GM18502 (cell line): ENCODE measurements at regions not wholly inside any gene's neighbourhood (a gene's known extent, or its start where the extent isn't known, plus 50 kb on each side); places are given as distances from the start of the nearest gene placed in this dataset.

Experiments
- ATAC-seq: cut with Tn5 transposase; IDR thresholded peaks from one replicate; pipeline ENCODE4 v1.9.1; 2021; ENCODE audit warnings: mild to moderate bottlenecking; ENCODE audit not compliant: unreplicated experiment, poor library complexity

DNA sequence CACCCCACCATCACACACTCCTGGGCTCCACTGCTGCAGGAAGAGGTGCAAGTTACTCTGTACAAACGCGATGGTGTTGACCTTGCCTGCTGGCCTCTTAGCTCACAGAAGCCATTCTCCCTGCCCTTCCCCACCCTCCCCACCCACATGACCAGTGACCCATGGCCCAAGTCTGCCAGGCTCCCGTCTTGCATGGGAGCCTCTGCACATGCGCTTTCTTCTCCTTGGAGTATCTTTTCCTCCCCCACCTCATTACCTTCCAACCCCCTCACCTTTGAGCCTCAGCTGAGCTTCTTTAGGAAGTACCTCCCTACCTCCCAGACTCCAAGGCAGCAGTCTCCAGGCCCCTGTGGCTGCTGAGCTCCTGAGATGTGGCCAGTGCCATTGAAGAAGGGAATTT, 337.7 kb upstream of the ZNF32 start:
- ATAC-seq = no peak

DNA sequence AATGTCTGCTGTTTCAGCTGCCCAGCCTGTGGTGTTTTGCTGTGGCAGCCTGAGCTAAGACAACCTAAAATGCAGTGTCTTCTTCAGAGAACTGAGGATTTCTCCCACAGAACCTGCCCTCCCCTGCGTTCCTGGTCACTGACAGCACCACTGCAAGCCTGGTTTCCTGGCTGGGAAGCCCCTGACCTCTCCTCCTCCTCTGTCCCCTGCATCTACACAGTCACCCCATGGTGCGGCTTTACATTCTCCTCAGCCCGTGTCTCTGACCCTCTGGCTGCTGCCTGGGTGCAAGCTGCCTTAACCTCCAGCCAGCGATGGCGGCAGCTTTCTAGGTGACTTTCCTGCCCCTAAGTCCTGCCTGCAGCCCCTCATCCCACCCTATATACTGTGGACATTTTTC, 337.3 kb upstream of the ZNF32 start:
- no peak for ATAC-seq

DNA sequence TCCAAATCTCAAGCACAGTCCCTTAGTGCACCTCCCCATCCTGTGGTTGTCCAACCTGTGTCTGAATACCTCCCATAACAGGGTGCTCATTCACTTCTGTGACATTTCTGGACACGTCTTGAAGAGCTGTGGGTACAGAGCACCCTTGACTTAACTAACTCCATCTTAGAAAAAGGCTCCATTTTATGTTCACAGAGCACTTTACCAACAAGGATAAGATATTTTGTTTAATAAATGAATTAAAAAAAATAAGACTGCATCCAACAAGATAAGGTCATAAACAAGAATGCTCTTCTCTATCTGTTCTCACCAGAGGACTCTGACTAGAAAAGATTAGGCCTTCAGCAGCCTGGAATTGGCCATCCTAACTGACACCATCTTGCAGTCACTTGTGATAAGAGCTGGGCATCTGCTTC, 335.2 kb upstream of the ZNF32 start:
- ATAC-seq = no peak

DNA sequence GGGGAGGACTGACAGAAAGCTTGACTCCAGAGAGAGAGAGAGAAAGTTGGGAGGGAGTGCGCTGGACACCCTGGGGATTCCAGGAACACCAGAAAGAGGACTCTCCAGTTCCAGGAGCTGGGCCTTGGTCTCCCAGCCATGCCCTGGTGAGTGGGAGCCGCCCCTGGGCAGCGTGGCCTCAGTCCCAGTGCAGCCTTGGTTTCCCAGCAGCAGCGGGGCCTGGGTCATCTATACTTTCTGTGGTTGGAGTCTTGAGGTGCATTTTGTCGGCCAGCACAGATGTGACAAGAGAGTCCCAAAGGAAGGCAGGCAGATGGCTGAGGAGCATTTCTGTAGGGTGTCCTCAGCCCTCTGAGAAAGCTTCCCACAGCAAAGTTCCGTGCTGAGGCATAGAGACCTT, 334.7 kb upstream of the ZNF32 start:
- ATAC-seq = no peak

DNA sequence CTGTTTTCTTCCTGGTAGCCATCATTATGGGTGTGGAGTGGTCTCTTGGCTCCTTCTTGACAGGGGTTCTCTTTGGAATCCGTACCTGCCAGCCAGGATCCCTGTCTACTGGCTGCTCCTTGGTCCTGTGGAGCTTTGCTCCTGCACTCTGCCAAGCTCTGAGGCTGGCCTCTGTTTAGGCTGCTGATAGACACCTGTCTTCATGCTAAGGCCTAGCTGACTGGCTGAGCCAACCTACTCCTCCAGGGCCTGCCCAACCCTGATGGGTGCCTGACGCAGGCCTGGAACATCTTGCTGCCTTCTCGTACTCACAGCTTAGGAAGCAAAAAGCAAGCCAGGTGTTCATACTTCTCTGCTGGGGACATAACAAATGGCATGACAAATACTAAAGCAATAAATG, 333.6 kb upstream of the ZNF32 start:
- no peak for ATAC-seq

DNA sequence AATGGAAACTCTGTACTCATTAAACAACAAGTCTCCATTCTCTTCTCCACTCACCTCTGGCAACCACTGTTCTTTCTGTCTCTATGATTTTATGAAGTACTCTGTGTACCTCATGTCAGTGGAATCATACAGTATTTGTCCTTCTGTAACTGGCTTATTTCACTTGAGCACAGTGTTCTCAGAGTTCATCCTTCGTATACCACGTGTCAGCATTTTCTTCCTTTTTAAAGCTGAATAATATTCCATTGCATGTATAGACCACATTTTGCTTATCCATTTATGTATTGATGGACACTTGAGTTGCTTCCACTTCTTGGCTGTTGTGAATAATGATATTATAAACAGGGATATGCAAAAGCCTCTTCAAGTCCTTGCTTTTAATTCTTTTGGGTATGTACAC, 333.0 kb upstream of the ZNF32 start:
- no peak for ATAC-seq

DNA sequence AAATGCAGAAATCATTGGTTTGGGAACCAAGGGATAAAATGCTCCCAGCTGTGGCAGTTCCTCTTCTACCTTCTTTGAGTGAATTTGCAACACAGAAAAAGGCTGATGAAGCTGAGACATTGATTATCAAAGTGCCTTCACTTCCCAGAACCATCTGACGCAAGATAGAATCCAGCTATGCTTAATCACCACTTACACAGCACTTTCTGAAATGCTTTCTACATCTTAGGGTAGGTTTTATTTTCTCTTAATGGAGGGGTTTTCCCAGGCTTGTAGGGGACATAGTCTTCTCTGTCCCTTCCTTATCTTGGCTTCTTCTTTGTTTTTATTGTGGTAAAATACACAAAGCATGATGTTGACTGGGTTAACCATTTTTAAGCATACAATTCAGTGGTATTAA, 332.6 kb upstream of the ZNF32 start:
- no peak for ATAC-seq

DNA sequence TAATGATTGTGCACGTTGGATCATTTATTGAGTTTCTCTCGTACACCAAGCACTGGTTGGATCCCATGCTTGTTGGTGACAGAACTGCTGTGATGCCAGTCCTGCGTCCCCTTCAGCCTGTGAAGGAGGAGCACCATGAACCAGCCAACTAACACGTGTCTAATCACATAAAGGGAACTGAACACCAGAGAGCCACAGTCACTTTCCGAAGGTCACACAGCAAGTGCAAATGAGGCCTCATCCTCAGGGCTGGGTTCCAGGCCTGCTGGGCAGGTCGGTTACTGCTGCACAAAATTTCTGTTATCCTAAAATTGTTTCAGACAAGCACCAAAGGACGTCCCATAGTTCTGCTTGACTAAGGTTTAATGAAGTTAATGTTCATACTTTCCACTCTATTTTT, 332.0 kb upstream of the ZNF32 start:
- ATAC-seq = no peak

DNA sequence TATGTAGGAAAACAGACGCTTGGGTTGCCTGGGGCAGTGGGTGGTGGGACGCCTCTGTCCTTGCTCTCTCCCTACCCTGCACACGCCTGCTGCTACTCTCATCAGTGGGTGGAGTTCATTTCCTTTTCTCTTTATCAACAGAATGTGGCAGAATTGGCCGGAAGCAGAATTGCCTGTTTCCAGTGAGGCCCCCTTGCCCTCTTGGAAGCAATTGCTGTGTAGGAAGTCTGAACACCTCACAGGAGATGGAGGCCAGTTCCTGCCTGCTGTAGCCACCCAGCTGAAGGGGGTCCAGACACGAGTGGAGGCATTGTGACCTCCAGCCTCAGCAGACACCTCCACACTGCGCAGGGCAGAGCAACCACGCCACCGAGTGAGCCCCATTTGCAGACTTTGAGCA, 331.6 kb upstream of the ZNF32 start:
- ATAC-seq = no peak

DNA sequence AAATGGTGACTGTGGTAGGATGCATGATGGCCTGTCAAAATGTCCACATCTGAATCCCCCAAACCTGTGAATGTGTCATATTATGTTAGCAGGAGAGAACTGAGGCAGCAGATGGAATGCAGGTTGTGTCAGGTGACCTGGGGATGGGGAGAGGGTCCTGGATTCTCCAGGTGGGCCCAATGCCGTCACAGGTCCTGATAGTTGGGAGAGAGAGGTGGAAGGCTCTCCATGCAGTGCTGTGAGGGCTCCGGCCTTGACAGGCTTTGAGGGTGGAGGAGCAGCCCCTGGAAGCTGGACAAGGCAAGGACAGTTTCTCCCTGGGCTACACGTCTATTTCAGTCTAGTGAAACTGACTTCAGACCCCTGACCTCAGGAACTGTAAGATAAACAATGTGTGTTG, 330.9 kb upstream of the ZNF32 start:
- ATAC-seq = no peak

DNA sequence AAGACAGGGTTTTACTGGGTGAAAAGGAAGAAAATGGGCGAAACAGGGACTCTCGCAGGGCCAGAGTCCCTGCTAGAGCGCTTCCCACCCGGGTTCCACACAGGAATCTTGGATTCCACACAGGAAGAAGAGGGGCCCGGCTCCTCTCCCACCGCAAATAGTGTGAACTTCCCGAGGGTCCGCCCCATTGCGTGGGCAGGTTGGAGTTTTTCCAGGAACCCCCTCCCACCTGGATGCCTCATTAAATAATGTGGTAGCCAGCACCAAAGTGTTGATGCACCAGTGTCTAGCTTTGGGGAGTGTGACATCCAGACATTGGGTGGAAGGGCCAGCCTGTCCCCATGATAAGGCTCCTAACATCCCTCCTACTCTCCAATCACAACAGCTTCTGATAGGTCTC, 330.3 kb upstream of the ZNF32 start:
- no peak for ATAC-seq

DNA sequence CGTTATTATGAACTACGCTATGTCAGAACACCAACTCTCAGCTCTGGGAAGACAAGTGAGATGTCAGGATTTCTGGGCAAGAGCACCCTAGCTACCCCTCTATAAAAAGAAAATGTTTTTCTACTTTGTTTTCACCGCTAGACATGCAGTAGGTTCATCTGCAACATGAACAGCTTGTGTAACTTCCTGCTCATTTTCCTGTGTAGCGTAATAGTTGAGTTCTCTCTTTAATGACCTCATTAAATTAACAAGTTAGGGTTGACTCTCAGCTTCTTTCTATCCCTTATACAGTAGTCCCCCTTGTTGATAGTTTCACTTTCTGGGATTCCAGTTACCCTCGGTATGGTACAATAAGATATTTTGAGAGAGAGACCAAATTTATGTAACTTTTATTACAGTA, 329.4 kb upstream of the ZNF32 start:
- no peak for ATAC-seq

DNA sequence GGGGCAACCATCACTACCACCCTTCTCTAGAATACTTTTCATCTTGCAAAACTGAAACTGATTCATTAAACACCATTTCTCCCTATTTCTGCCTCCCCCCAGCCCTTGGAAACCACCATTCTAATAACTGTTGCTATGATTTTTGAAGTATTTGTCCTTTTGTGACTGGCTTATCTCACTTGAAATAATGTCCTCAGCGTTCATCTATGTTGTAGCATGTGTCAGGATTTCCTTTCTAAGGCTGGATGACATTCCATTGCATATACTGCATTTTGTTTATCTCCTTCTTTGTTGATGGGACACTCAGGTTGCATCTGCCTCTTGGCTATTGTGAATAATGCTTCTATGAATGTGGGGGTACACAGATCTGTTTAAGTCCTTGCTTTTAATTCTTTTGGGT, 327.6 kb upstream of the ZNF32 start:
- ATAC-seq = no peak

DNA sequence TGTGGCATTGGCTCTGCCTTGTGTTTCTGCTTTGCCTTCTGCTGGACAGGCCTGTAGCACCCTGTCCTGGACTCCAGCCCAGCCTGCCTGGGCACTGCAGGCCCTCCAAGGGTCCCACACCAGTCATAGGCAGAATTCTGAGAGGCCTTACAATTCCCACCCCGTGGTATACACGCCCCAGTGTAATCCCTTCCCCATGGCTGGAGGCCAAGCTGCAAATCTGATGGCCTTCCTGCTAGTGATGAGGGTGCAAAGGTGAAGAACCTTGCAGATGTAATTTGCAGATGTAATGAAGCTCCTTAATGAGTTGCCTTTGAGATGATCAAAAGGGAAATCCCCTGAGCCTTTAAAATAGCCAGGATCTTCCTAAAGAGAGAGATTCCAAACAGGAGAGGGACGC, 325.1 kb upstream of the ZNF32 start:
- no peak for ATAC-seq

DNA sequence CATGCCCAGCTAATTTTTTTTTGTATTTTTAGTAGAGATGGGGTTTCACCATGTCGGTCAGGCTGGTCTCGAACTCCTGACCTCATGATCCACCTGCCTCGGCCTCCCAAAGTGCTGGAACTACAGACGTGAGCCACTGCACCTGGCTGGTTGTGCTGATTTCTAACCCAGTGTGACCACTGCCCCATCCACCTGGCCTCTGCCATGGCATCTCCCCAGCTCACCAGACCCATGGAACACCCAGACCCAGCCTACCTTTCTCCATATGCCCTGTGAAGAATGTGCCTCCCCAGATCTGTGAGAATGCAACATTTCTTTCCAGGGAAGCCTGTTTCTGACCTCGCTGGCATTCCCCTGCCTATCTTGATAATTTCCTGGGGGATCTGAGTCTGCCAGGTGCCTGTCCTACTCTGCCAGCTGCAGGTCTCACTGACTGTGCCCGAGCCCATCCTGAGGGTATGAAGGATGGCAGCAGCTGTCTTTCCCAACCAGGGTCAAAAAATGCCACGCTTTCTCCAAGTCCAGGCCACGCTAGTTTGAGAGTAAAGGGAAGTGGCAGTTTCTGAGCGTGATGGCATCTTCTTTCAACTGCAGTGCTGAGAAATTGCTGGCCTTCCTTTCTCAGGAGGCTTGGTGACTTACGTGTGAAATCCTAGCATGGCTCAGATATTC, 324.4 kb upstream of the ZNF32 start:
- ATAC-seq = no peak

DNA sequence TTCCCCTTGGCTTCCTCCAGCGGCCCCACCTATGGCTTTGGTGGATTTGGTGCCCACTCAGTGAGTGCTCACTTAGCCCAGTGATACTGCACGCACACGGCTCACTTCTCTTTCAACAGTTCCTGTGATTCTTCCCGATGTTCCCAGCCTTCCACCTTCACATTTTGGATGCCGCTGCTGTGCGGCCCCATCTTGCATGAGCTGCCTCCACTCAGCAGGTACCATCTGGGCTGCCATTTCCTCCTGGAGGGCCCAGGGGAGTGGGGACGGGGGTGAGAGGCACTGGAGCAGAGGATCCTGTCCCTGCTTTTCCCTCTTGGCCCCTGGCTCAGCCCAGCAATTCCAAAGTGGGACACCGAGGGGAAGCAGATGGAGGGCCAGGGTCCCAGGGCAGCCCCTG, 323.3 kb upstream of the ZNF32 start:
- ATAC-seq = no peak

DNA sequence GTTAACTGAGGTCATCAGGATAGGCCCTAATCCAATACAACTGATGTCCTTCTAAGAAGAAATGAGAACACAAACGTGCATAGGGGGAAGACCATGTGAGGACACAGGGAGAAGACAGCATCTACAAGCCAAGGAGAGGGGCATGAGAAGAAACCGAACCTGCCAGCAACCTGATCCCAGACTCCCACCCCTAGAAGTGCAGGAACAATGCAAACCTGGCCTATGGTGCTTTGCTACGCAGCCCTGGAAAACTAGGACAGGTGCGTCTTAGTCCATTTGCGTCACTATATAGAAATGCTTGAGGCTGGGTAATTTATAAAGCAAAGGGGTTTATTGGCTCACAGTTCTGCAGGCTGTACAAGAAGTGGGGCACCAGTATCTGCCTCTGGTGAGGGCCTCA, 322.6 kb upstream of the ZNF32 start:
- no peak for ATAC-seq

DNA sequence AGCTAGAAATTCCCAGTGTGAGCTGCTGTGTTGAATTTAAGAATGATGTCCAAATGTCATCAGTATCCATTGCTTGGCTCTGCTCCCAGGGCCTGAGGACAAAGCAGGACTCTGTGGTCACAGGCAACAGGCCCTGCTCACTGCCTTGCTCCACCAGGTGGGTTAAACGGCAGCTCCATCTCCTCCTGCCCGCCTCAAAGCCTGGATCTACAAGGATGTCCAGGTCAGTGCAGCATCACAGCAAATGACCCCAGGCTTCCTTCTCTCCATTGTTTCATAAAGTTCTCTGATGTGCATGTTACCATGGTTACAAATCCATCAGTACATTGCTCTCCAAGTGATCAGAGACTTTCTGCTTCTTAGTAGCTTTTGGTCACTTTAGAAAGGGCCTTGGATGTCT, 322.0 kb upstream of the ZNF32 start:
- ATAC-seq = no peak

DNA sequence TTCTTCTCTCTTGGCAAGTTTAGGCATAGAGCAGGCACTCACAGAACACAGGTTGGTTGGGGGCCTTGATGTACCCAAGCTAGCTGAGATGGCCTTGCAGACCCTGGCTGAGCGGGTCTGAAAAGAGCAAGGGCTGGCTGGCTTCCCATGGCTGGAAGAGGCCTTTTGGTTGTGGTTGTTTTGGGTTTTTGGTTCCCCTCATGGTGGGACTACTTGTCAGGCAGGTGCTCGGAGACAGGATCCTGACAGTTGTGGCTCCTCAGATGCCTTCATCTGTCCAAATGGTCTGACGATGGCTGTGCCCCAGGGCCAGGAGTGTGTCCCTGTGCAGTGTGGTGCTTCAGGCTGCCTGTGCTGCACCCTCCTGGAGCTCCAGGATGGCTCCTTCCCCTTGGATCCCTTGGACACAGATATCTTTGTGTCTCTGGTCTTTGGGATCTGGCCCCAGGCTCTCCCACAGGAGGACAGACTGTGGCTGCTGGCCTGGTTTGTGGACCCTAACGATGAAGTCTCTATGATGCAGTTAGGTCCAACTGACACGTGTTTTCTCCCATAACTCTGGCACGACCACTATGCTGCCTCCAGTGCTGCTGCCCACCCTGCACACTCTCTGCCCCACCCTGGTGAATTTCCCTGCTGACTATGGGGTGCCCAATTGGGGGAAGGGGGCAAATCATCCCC, 321.5 kb upstream of the ZNF32 start:
- no peak for ATAC-seq

DNA sequence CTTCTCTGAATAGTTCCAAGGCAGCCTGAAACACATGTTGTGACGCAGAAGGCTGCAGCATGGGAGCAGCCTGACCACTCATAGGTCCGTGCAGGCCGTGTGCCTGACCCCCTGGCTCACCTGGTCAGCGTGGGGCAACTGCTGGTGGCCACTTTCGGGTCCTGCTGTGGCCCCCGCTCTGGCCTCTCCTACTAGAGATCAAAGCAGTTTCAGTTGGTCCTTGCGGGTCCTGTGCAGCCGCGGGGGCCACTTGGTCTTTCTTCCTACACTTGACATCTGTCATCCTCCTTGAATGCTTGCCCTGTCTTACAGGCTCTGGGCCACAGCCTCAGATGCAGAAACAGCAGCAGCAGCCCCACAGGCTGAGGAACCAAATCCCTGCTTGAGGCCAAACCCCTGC, 320.8 kb upstream of the ZNF32 start:
- ATAC-seq = no peak

DNA sequence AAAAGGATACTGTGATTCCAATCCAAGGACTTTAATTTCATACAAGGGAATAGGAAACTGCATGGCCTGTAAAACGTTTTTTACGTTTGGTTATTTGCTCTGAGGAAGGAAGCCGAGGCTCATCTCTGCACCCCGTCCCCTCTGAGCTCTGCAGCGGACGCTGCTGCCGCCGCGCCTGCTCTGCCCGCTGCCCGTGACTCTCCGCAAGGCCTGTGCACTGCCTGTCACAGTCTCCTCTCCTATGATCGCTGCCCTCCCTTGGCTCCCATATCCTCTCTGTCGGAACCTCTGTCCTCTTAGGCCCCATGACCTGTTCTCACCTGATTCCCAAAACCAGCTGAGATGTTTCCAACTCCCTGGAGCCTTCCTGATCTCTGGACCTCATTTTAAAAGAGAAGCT, 320.3 kb upstream of the ZNF32 start:
- no peak for ATAC-seq

DNA sequence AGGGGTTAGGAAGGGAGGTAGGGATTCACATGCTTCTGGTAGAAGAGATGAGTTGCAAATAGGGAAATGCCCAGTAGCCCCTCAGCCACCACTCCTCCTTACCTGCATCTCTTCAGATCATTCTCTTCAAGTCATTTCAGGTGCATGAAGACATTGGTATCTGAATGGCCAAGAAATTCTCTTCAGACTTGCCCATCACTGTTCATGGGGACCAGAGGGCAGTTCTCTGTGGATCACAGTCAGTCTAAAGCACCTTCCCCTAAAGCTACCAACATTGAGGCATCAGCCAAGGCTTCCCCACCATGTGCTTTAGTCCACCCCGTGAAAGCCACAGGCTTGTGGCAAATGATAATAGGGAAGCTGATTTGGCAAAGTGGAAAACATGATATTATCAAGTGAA, 319.4 kb upstream of the ZNF32 start:
- ATAC-seq = no peak
